ENCODE measurements at regions not wholly inside any gene's neighbourhood (a gene's known extent, or its start where the extent isn't known, plus 50 kb on each side); places are given as distances from the start of the nearest gene placed in this dataset.

GRCh38 chr18:37698508-37699040, 133.0 kb upstream of the CELF4 start:
- no peak for DNase-seq

- no peak for DNase-seq
These were observed 128.9 kb upstream of the CELF4 start for GRCh38 chr18:37694516-37694915.

- DNase-seq, result no peak
These were observed 125.6 kb upstream of the CELF4 start for GRCh38 chr18:37691162-37691561.

- DNase-seq, result no peak
These were observed 124.2 kb upstream of the CELF4 start for GRCh38 chr18:37689841-37690240.

- no peak for DNase-seq
These were observed 119.0 kb upstream of the CELF4 start for GRCh38 chr18:37684590-37684989.

- no peak for DNase-seq
These were observed 118.6 kb upstream of the CELF4 start for GRCh38 chr18:37684183-37684582.

GRCh38 chr18:37680911-37681310, 115.3 kb upstream of the CELF4 start:
- DNase-seq, result no peak

- no peak for DNase-seq
These were observed 110.7 kb upstream of the CELF4 start for GRCh38 chr18:37676276-37676675.

- DNase-seq, result no peak
These were observed 110.1 kb upstream of the CELF4 start for GRCh38 chr18:37675699-37676098.

- DNase-seq, result no peak
These were observed 109.0 kb upstream of the CELF4 start for GRCh38 chr18:37674570-37674969.

GRCh38 chr18:37673671-37674070, 108.1 kb upstream of the CELF4 start:
- DNase-seq, result no peak

- no peak for DNase-seq
These were observed 107.5 kb upstream of the CELF4 start for GRCh38 chr18:37672932-37673595.

GRCh38 chr18:37672001-37672400, 106.4 kb upstream of the CELF4 start:
- DNase-seq, result no peak

- DNase-seq, result no peak
These were observed 105.9 kb upstream of the CELF4 start for GRCh38 chr18:37671530-37671929.

GRCh38 chr18:37671119-37671518, 105.5 kb upstream of the CELF4 start:
- DNase-seq, result no peak

GRCh38 chr18:37669991-37670534, 104.5 kb upstream of the CELF4 start:
- DNase-seq, result no peak

GRCh38 chr18:37668971-37669747, 103.6 kb upstream of the CELF4 start:
- DNase-seq, result no peak

- no peak for DNase-seq
These were observed 102.2 kb upstream of the CELF4 start for GRCh38 chr18:37667836-37668235.

GRCh38 chr18:37666991-37667390, 101.4 kb upstream of the CELF4 start:
- DNase-seq, result no peak

GRCh38 chr18:37666451-37666850, 100.9 kb upstream of the CELF4 start:
- DNase-seq, result no peak

- DNase-seq, result no peak
These were observed 99.7 kb upstream of the CELF4 start for GRCh38 chr18:37665346-37665745.

GRCh38 chr18:37663446-37663845, 97.8 kb upstream of the CELF4 start:
- no peak for DNase-seq

GRCh38 chr18:37662546-37663339, 97.1 kb upstream of the CELF4 start:
- DNase-seq, result no peak
